ENCODE measurements at regions not wholly inside any gene's neighbourhood (a gene's known extent, or its start where the extent isn't known, plus 50 kb on each side); places are given as distances from the start of the nearest gene placed in this dataset.

DNA sequence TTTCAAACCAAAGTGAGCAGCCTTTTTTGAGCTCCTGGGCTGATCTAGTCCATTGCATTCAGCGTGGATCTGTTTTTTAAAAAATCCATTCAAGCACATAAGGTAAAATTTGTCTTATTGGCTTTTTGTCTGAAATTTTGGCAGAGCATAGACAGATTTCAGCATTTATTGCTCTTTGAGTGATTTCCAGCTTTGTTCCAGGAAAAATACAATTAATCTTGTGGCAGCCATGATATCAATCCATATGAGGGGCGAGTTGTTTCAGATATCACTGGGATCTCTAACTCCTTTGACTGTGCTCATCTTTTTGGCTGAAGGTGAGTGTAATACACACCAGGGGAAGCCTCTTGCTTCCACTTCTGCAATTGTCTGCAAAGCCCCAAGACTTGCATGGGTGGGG, 523.9 kb downstream of the SLC4A3 start:
- in situ Hi-C loops (cut with HindIII; ENCODE audit: low sequenced_read_pairs), result no loop called here

DNA sequence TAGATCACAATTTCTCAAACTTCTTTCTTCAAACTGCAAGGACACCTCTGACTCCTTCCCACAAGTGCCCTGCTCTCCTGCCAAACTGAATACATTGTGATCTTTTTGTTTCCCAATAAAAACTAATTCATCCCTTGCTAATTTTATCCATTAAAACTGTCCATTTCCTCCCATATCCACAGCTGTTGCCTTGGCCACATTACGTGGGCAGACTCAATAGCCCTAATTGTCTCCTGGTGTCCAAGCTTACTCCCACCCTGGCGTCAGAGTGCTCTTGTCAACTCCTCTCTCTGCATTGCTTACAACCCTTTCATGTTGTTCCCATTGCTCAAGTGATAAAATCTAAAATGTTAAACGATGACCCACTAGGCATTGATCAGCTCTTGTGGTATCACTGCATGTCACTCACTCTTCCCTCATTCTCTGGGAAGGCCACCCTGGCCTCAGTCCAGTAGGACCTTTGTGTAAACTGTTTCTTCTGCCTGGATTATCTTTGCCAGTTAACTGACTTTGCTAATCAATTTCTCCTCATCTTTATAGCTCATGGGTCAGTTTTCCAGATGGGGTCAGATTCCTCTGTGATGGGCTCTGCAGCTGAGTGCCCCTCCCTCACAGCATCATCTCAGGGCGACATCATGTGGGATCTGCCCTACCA, 525.0 kb downstream of the SLC4A3 start:
- in situ Hi-C loops (cut with HindIII; ENCODE audit: low sequenced_read_pairs), result no loop called here

GRCh38 chr2:220153118-220153517, 525.7 kb downstream of the SLC4A3 start:
- in situ Hi-C loops (cut with HindIII; ENCODE audit: low sequenced_read_pairs), result no loop called here

GRCh38 chr2:220154304-220154703, 526.9 kb downstream of the SLC4A3 start:
- in situ Hi-C loops (cut with HindIII; ENCODE audit: low sequenced_read_pairs), result no loop called here

GRCh38 chr2:220157312-220157711, 529.9 kb downstream of the SLC4A3 start:
- in situ Hi-C loops (cut with HindIII; ENCODE audit: low sequenced_read_pairs), result no loop called here

- in situ Hi-C loops (cut with HindIII; ENCODE audit: low sequenced_read_pairs), result no loop called here
These were observed 532.3 kb downstream of the SLC4A3 start for GRCh38 chr2:220159738-220160137.

DNA sequence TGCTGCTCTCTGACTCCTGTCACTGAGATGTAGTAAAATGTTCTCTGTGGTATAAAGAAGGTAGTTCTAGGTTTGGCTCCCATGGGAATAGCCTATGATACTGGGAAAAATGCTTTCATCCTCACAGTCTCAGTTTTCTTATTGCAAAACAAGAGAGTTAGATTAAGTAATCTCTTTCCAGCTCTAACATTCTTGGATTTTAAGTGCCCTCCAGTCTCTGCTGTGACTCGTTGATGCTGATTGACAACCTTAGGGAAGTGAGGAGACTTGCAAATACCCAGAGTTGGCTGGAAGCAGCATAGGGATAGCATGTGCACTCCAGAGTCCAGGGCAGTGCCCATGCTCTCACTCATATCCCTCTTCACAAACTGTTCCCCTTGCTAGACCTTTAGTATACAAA, 534.9 kb downstream of the SLC4A3 start:
- in situ Hi-C loops (cut with HindIII; ENCODE audit: low sequenced_read_pairs), result no loop called here

DNA sequence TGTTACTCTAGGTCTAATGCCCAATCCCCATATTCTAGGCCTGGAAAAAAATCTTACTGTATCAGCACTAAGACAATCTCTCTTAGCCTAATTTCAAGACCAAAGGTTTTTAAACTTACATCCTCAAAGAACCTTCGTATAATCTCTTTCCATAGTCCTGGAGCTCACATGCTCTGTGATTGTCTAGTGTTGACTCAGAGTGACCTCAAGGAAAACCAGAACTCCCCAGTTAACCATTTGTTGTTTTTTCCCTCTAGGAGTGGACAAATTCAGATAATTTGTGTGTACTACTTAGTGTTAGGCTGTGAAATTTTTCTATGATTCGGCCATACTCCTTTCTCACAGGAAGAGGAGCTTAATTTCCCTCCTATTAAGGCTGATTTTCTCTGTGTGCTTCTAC, 536.1 kb downstream of the SLC4A3 start:
- in situ Hi-C loops (cut with HindIII; ENCODE audit: low sequenced_read_pairs), result no loop called here

GRCh38 chr2:220165401-220165800, 538.0 kb downstream of the SLC4A3 start:
- in situ Hi-C loops (cut with HindIII; ENCODE audit: low sequenced_read_pairs), result no loop called here

DNA sequence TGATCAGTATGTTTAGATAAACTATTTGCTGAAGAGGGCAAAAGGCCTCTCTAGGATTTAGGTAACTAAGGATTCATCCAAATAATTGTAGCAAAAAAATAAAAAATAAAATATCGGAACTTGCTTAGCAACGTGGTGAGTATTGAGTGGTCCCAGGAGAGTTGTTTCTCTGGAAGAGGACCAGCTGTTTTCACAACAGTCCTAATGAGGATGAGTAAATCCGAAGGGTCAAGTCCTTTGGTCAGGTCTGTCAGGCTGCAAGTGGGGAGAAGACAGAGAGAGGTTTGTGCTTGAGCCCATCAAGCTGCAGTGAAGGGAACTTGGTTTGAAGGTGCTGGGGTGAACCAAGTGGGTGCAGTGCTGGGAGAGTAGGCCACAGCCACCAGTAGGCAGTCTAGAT, 539.2 kb downstream of the SLC4A3 start:
- in situ Hi-C loops (cut with HindIII; ENCODE audit: low sequenced_read_pairs), result no loop called here

- in situ Hi-C loops (cut with HindIII; ENCODE audit: low sequenced_read_pairs), result no loop called here
These were observed 540.5 kb downstream of the SLC4A3 start for GRCh38 chr2:220167956-220168355.

DNA sequence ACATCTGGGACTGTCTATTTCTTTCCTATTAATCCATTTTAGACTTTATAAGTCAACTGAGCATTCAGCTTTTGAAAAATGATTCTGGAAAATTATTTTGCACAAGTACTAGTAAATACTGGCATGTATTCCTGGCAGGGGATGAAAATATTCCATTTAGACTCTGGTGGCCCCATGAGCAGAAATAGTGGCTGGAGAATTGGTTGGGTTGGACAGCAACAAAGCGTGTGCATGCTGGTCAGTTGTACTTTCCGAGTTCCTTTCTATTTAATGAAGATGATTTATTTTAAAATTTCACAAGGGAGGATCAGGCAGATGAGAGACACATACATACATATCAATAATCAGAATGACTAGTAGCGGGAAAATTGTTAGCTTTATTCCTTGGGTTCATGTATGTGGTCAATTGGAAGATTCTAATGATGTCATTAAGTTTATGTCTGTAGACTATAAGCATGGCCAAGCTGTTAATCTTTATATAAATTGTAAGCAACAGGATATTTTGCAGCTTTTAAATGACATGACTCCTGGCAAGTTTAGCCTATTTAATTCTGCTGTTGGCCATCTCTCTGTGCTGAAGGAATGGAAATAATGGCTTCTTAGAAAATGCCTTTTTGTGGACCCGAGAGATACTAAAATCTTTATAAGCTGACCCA, 541.6 kb downstream of the SLC4A3 start:
- in situ Hi-C loops (cut with HindIII; ENCODE audit: low sequenced_read_pairs), result no loop called here

- in situ Hi-C loops (cut with HindIII; ENCODE audit: low sequenced_read_pairs), result no loop called here
These were observed 547.4 kb downstream of the SLC4A3 start for GRCh38 chr2:220174826-220175225.

DNA sequence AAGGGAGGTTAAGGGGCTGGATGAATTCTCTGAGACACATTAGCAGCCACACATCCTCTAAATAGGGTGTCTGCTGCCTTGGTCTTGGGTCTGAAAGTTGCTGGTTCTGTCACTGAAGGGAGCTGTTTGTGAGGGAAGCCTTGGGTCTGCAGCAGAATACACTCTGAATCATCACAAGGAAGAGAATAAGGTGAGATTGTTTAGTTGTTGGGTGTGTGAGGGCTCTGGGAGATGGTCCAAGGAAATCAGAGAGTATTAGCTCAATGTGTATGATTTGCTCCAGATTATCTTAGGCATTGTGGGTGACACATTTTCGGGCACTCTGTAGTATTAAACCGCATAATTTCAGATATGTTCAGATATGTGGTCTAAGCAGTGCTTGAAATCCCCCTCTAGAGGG, 548.5 kb downstream of the SLC4A3 start:
- in situ Hi-C loops (cut with HindIII; ENCODE audit: low sequenced_read_pairs), result no loop called here

DNA sequence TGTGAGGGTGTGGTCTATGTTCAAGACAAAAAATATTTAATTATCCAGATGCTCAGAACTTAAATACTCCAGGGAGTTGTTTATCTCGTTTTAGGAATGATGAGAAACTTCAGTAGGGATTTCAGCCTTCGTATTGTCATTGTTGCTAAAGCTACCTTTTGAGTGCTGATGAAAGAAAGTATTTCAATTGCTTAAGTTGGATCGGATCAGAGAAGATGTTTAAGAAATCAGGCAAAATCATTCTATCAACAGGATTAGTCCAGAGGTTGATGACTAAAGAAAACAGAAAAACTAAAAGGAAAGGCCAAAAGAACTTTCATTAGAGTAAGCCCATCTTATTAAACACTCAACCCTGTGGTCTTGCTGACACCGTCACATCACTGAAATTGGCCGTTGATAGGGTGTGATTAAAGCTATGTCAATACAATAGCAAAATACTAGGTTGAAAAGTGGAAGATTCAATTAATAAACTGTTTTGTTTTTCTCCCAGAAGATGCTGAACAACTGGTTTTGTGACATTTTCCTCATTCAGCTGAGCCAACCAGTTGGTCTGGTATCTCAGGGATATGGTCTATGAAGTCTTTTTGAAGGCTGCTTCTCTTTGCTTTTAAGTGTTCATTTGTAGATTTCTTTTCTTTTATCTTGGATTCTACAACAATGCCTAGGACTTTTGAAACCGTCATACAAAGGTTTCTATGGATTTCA, 551.7 kb downstream of the SLC4A3 start:
- in situ Hi-C loops (cut with HindIII; ENCODE audit: low sequenced_read_pairs), result no loop called here

- in situ Hi-C loops (cut with HindIII; ENCODE audit: low sequenced_read_pairs), result no loop called here
These were observed 553.7 kb downstream of the SLC4A3 start for GRCh38 chr2:220181165-220181564.

- in situ Hi-C loops (cut with HindIII; ENCODE audit: low sequenced_read_pairs), result no loop called here
These were observed 555.4 kb downstream of the SLC4A3 start for GRCh38 chr2:220182790-220183189.

GRCh38 chr2:220185766-220186305, 558.4 kb downstream of the SLC4A3 start:
- in situ Hi-C loops (cut with HindIII; ENCODE audit: low sequenced_read_pairs), result no loop called here

- in situ Hi-C loops (cut with HindIII; ENCODE audit: low sequenced_read_pairs), result no loop called here
These were observed 560.6 kb downstream of the SLC4A3 start for GRCh38 chr2:220188031-220188430.

DNA sequence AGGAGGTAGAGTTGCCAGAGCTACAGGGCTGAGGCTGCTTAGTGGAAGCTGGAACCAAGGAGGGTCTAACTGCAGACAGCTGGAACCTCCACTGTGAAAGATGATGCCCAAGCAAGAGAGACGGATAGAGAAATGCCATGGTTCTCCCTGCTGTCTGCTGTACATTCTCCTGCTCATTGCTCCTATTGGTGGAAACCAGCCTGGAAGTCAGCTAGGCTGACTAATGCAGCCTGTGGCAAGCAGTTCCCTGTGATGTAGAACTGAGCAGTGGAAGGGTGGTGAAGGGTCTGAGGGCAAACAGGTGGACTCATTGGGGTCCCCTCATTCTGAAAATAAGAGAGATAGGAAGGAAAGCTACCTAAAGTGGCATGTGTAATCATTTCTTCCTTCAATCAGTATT, 563.6 kb downstream of the SLC4A3 start:
- in situ Hi-C loops (cut with HindIII; ENCODE audit: low sequenced_read_pairs), result no loop called here

- in situ Hi-C loops (cut with HindIII; ENCODE audit: low sequenced_read_pairs), result no loop called here
These were observed 564.3 kb downstream of the SLC4A3 start for GRCh38 chr2:220191737-220192136.

All from DLD1 (cell line).